Keratinocyte (primary cell): ENCODE measurements at regions not wholly inside any gene's neighbourhood (a gene's known extent, or its start where the extent isn't known, plus 50 kb on each side); places are given as distances from the start of the nearest gene placed in this dataset.

Source experiments
- CTCF ChIP-seq, 3 experiments: IDR thresholded peaks in 1 of 3; conservative IDR thresholded peaks in 1 of 3; optimal IDR thresholded peaks in 1 of 3; 2 replicates in 2 of 3; 3 replicates in 1 of 3; pipeline versions ENCODE3 to v1.5.1; 2011; ENCODE audit warnings: low read length in 3 of 3, mild to moderate bottlenecking in 3 of 3, moderate library complexity in 2 of 3, control low read depth in 1 of 3, inconsistent platforms in 1 of 3; ENCODE audit not compliant: insufficient read depth in 2 of 3; ENCODE audit errors: extremely low read depth in 1 of 3
- EZH2 ChIP-seq: IDR thresholded peaks from one replicate; pipeline ENCODE4 v1.6.1; 2012; ENCODE audit warnings: inconsistent platforms, mild to moderate bottlenecking, low read length, moderate library complexity

DNA sequence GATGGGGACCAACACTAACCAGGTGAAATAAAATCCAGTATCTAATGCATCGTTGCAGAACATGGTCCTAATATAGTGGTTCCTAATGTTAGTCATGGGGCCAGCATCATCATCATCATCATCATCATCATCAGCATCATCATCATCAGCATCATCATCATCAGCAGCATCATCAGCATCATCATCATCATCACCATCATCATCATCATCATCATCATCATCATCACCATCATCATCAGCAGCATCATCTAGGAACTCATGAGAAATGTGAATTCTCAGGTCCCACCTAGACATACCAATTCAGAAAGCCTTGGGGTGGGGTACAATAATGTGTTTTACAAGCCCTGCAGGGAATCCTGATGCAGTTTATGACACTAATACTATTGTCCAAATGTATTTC, 179.4 kb upstream of the LRRN1 start:
- TF ChIP-seq CTCF (optimal IDR thresholded peaks at IDR 0.05 in 1 of 3, IDR thresholded peaks at IDR 0.05 in 1 of 3, conservative IDR thresholded peaks at IDR 0.05 in 1 of 3; ENCODE audit: extremely low read depth in 1 of 3, insufficient read depth in 2 of 3, low read length in 3 of 3) = no peak
- no peak for TF ChIP-seq EZH2
